ACC112 (cell line): ENCODE measurements at regions not wholly inside any gene's neighbourhood (a gene's known extent, or its start where the extent isn't known, plus 50 kb on each side); places are given as distances from the start of the nearest gene placed in this dataset.

Experiments used
- H2AFZ ChIP-seq: fragments of 200-600 bp; sonication (generic); one replicate; pipeline ENCODE4 v1.6.0; 2017; ENCODE audit warnings: antibody characterized with exemption, low read length; ENCODE audit not compliant: unreplicated experiment
- H3K27ac ChIP-seq: fragments of 200-600 bp; sonication (generic); 2 replicates; pipeline ENCODE4 v1.5.1; 2014; ENCODE audit warnings: low read depth, mild to moderate bottlenecking, antibody characterized with exemption, low read length, moderate library complexity
- H3K27me3 ChIP-seq: fragments of 200-600 bp; sonication (generic); 2 replicates; pipeline ENCODE4 v1.6.1; 2014; ENCODE audit warnings: mild to moderate bottlenecking, antibody characterized with exemption, low read length, moderate library complexity, mixed read lengths; ENCODE audit not compliant: insufficient read depth
- H3K36me3 ChIP-seq: fragments of 200-600 bp; sonication (generic); 2 replicates; pipeline ENCODE4 v1.6.1; 2016; ENCODE audit warnings: mild to moderate bottlenecking, antibody characterized with exemption, low read length, moderate library complexity, mixed read lengths; ENCODE audit not compliant: insufficient read depth
- H3K4me1 ChIP-seq: fragments of 200-600 bp; sonication (generic); one replicate; pipeline ENCODE4 v1.6.1; 2016; ENCODE audit warnings: low read length, mixed read lengths; ENCODE audit not compliant: insufficient read depth, unreplicated experiment, control insufficient read depth
- H3K4me3 ChIP-seq: fragments of 200-600 bp; sonication (generic); 2 replicates; pipeline ENCODE4 v1.5.1; 2014; ENCODE audit warnings: mild to moderate bottlenecking, low read depth, low read length
- H3K79me2 ChIP-seq: fragments of 200-600 bp; sonication (generic); one replicate; pipeline ENCODE4 v1.6.0; 2016; ENCODE audit warnings: low read length; ENCODE audit not compliant: control insufficient read depth, unreplicated experiment, insufficient read depth

- H3K27me3 ChIP-seq, result peaks cover 17% of the 10 kb centered on the region; the same call in 1 of the 2 replicates
- H3K27ac ChIP-seq, result no peak overlapping the region
- H3K4me3 ChIP-seq, result no peak overlapping the region
- no peak overlapping the region for H2AFZ ChIP-seq
- no peaks in the 10 kb centered on the region for H3K79me2 ChIP-seq
- no peaks in the 10 kb centered on the region for H3K4me1 ChIP-seq
- H3K36me3 ChIP-seq, result no peaks in the 10 kb centered on the region
Observed at GRCh38 chr9:12584656-12585522, 108.3 kb upstream of the TYRP1 start.

- Histone ChIP-seq H2AFZ (no peak overlapping the region), H3K4me3 (no peak overlapping the region), H3K27me3 (peaks cover 38% of the 10 kb centered on the region)
Observed at GRCh38 chr9:12595400-12595799, 97.8 kb upstream of the TYRP1 start.

GRCh38 chr9:12604164-12604821 is 88.9 kb upstream of the TYRP1 start:
- H2AFZ ChIP-seq, result no peak overlapping the region
- H3K36me3 ChIP-seq, result no peaks in the 10 kb centered on the region
- H3K79me2 ChIP-seq, result no peaks in the 10 kb centered on the region
- no peak overlapping the region for H3K4me3 ChIP-seq
- peaks cover 14% of the 10 kb centered on the region; the same call in 1 of the 2 replicates for H3K27me3 ChIP-seq
- no peak overlapping the region for H3K27ac ChIP-seq
- no peaks in the 10 kb centered on the region for H3K4me1 ChIP-seq

More at GRCh38 chr9:12595400-12595799, 97.8 kb upstream of the TYRP1 start:
- no peaks in the 10 kb centered on the region for H3K36me3 ChIP-seq
- no peak overlapping the region for H3K27ac ChIP-seq
- H3K79me2 ChIP-seq, result no peaks in the 10 kb centered on the region
- no peaks in the 10 kb centered on the region for H3K4me1 ChIP-seq

GRCh38 chr9:12612211-12612770 is 80.9 kb upstream of the TYRP1 start:
- Histone ChIP-seq H3K36me3 (no peaks in the 10 kb centered on the region), H3K27me3 (peaks cover 45% of the 10 kb centered on the region), H3K27ac (no peak overlapping the region), H2AFZ (no peak overlapping the region), H3K4me1 (no peaks in the 10 kb centered on the region), H3K79me2 (no peaks in the 10 kb centered on the region), H3K4me3 (no peak overlapping the region)

GRCh38 chr9:12613071-12613470 is 80.1 kb upstream of the TYRP1 start:
- H3K27me3 ChIP-seq, result peaks cover 46% of the 10 kb centered on the region
- no peak overlapping the region for H3K27ac ChIP-seq
- no peaks in the 10 kb centered on the region for H3K36me3 ChIP-seq
- H3K4me3 ChIP-seq, result no peak overlapping the region
- no peak overlapping the region for H2AFZ ChIP-seq
- no peaks in the 10 kb centered on the region for H3K4me1 ChIP-seq
- H3K79me2 ChIP-seq, result no peaks in the 10 kb centered on the region

- Histone ChIP-seq H3K36me3 (no peaks in the 10 kb centered on the region), H2AFZ (no peak overlapping the region), H3K4me1 (no peaks in the 10 kb centered on the region)
Observed at GRCh38 chr9:12614488-12614887, 78.7 kb upstream of the TYRP1 start.

GRCh38 chr9:12618956-12619355 is 74.2 kb upstream of the TYRP1 start:
- Histone ChIP-seq H3K79me2 (no peaks in the 10 kb centered on the region), H3K36me3 (no peaks in the 10 kb centered on the region), H3K27ac (no peak overlapping the region)

More at GRCh38 chr9:12614488-12614887, 78.7 kb upstream of the TYRP1 start:
- Histone ChIP-seq H3K4me3 (no peak overlapping the region), H3K79me2 (no peaks in the 10 kb centered on the region), H3K27ac (no peak overlapping the region), H3K27me3 (peaks cover 45% of the 10 kb centered on the region)

GRCh38 chr9:12625844-12626243 is 67.3 kb upstream of the TYRP1 start:
- H3K36me3 ChIP-seq, result no peaks in the 10 kb centered on the region
- H3K27me3 ChIP-seq, result peaks cover 47% of the 10 kb centered on the region
- no peak overlapping the region for H3K27ac ChIP-seq
- H2AFZ ChIP-seq, result no peak overlapping the region
- H3K4me1 ChIP-seq, result no peaks in the 10 kb centered on the region
- H3K79me2 ChIP-seq, result no peaks in the 10 kb centered on the region
- no peak overlapping the region for H3K4me3 ChIP-seq

More at GRCh38 chr9:12618956-12619355, 74.2 kb upstream of the TYRP1 start:
- Histone ChIP-seq H3K4me1 (no peaks in the 10 kb centered on the region), H3K27me3 (peaks cover 29% of the 10 kb centered on the region), H2AFZ (no peak overlapping the region), H3K4me3 (no peak overlapping the region)

- no peaks in the 10 kb centered on the region for H3K4me1 ChIP-seq
- H3K27me3 ChIP-seq, result peaks cover 54% of the 10 kb centered on the region
- no peaks in the 10 kb centered on the region for H3K79me2 ChIP-seq
- no peak overlapping the region for H3K27ac ChIP-seq
- H2AFZ ChIP-seq, result no peak overlapping the region
- H3K4me3 ChIP-seq, result no peak overlapping the region
- no peaks in the 10 kb centered on the region for H3K36me3 ChIP-seq
Observed at GRCh38 chr9:12627096-12627495, 66.1 kb upstream of the TYRP1 start.

GRCh38 chr9:12628546-12628945 is 64.6 kb upstream of the TYRP1 start:
- H3K36me3 ChIP-seq, result no peaks in the 10 kb centered on the region
- H3K79me2 ChIP-seq, result no peaks in the 10 kb centered on the region
- no peak overlapping the region for H2AFZ ChIP-seq
- H3K4me1 ChIP-seq, result no peaks in the 10 kb centered on the region
- H3K27ac ChIP-seq, result no peak overlapping the region
- H3K27me3 ChIP-seq, result peaks cover 57% of the 10 kb centered on the region
- H3K4me3 ChIP-seq, result no peak overlapping the region
